ENCODE measurements at regions not wholly inside any gene's neighbourhood (a gene's known extent, or its start where the extent isn't known, plus 50 kb on each side); places are given as distances from the start of the nearest gene placed in this dataset.

DNA sequence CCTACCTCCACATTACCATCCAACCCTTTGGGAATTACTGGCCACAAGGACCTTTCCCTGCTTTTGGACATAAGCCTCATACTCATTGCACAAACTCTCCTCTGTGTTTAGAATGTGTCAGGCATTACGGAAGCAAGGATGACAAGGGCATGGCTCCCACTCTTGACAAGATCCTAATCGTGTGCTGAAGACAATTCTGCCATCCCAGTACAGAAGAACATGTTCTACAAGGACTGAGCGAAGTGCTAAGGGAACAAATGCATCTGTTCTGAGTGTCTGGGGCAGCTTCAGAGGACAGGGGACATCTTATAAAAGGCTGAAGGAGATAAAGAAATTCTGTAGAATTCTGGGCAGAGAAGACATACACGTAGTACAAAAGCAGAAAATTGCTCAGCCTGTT lies 378.5 kb upstream of the CAMK1G start:
- H2AFZ ChIP-seq (ENCODE audit: low read length) = no peak overlapping the region
- H3K9ac ChIP-seq (ENCODE audit: low read depth, low read length, poor library complexity, severe bottlenecking) = no peak overlapping the region
- H3K4me3 ChIP-seq (ENCODE audit: low read length, poor library complexity, severe bottlenecking) = no peak overlapping the region
- H3F3A ChIP-seq (ENCODE audit: low read depth) = no peaks in the 10 kb centered on the region
- H4K20me1 ChIP-seq (ENCODE audit: insufficient read depth, low read length, poor library complexity, severe bottlenecking) = no peaks in the 10 kb centered on the region
- H3K36me3 ChIP-seq (ENCODE audit: insufficient read depth, low read length) = no peaks in the 10 kb centered on the region
- H3K4me1 ChIP-seq (ENCODE audit: insufficient read depth, low read length, poor library complexity, severe bottlenecking) = no peaks in the 10 kb centered on the region
- H3K27me3 ChIP-seq (ENCODE audit: insufficient read depth, low read length, poor library complexity, severe bottlenecking) = no peaks in the 10 kb centered on the region
- H3K4me2 ChIP-seq (ENCODE audit: low read depth, low read length, poor library complexity, severe bottlenecking) = no peak overlapping the region
- no peaks in the 10 kb centered on the region for H3K9me2 ChIP-seq (replicated peaks; ENCODE audit: low read depth, low read length)
- no peaks in the 10 kb centered on the region for H3K9me3 ChIP-seq (ENCODE audit: insufficient read depth, low read depth, low read length)
- TF ChIP-seq, protein P1, sequence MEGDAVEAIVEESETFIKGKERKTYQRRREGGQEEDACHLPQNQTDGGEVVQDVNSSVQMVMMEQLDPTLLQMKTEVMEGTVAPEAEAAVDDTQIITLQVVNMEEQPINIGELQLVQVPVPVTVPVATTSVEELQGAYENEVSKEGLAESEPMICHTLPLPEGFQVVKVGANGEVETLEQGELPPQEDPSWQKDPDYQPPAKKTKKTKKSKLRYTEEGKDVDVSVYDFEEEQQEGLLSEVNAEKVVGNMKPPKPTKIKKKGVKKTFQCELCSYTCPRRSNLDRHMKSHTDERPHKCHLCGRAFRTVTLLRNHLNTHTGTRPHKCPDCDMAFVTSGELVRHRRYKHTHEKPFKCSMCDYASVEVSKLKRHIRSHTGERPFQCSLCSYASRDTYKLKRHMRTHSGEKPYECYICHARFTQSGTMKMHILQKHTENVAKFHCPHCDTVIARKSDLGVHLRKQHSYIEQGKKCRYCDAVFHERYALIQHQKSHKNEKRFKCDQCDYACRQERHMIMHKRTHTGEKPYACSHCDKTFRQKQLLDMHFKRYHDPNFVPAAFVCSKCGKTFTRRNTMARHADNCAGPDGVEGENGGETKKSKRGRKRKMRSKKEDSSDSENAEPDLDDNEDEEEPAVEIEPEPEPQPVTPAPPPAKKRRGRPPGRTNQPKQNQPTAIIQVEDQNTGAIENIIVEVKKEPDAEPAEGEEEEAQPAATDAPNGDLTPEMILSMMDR (conservative IDR thresholded peaks at IDR 0.05; ENCODE audit: low read length) = no peak
- TF ChIP-seq EZH2phosphoT487 (IDR thresholded peaks at IDR 0.05; ENCODE audit: borderline replicate concordance) = no peak
- H3K79me2 ChIP-seq (ENCODE audit: insufficient read depth, low read length) = no peaks in the 10 kb centered on the region

DNA sequence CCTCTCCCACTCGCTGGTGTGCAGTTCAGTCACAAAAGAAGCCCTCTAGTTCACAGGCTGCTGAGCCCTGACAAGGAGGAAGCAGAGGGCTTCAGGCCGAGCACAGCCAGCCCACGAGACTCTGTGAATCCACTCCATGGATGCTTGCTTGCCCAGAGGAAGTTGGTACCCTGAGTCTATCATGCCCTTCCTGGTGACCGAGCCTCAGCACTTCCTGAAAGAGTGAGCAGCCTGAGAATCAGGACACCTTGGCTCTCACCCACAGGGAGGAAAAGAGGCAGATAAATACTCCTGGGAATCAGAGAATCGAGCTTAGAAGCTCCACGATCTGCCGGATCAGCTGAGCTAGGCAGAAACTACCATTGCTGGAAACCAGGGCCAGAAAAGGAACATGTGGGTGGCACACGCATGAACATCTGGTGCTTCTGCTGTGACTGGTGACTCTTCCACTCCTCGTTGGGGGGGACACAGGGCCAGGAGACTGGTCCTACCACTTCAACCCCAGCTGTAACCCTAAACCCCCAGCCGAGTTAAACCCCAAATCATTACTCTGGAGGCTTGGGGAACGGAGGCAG lies 376.3 kb upstream of the CAMK1G start:
- Histone ChIP-seq H3K79me2 (ENCODE audit: insufficient read depth, low read length) (no peaks in the 10 kb centered on the region), H3K9ac (ENCODE audit: low read depth, low read length, poor library complexity, severe bottlenecking) (no peak overlapping the region), H3K4me1 (ENCODE audit: insufficient read depth, low read length, poor library complexity, severe bottlenecking) (no peaks in the 10 kb centered on the region), H3K36me3 (ENCODE audit: insufficient read depth, low read length) (no peaks in the 10 kb centered on the region), H4K20me1 (ENCODE audit: insufficient read depth, low read length, poor library complexity, severe bottlenecking) (no peaks in the 10 kb centered on the region), H3K4me3 (ENCODE audit: low read length, poor library complexity, severe bottlenecking) (no peak overlapping the region), H3K27me3 (ENCODE audit: insufficient read depth, low read length, poor library complexity, severe bottlenecking) (no peaks in the 10 kb centered on the region), H2AFZ (ENCODE audit: low read length) (peak overlapping the region; percentile 33; the same call in 1 of the 2 replicates), H3K9me2 (replicated peaks; ENCODE audit: low read depth, low read length) (no peaks in the 10 kb centered on the region), H3K4me2 (ENCODE audit: low read depth, low read length, poor library complexity, severe bottlenecking) (no peak overlapping the region), H3F3A (ENCODE audit: low read depth) (no peaks in the 10 kb centered on the region), H3K9me3 (ENCODE audit: insufficient read depth, low read depth, low read length) (no peaks in the 10 kb centered on the region)
- TF ChIP-seq EZH2phosphoT487 (IDR thresholded peaks at IDR 0.05; ENCODE audit: borderline replicate concordance) = no peak
- TF ChIP-seq, protein P1 (conservative IDR thresholded peaks at IDR 0.05; ENCODE audit: low read length) = no peak

DNA sequence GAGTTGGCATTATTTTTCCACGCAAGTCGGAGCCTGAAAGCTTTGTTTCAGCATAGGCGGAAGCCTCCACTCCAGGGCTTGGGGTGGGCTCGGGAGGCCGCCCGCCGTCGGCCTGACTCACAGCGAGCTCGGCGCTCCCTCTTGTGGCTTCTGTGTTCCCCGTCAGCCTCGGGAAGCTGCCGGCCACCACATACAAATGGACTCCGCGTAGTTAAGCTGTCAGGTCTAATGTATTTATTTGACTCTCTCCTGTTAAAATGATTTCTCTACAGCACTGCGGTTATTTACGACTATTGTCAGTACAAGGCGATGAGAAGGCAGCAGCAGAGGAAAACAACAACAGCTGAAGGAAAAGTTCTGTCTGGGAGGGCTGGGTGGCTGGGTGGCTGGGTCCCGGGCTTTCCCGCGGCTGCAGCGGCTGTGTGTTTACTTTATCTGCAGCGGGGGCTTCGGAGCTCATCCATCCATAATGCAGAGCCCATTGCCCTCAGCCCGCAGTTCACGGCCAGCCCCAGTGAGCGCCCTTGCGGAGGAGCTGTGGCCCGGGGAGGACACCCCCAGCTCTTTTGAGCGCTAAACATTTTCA lies 375.7 kb upstream of the CAMK1G start:
- Histone ChIP-seq H3K9ac (ENCODE audit: low read depth, low read length, poor library complexity, severe bottlenecking) (no peak overlapping the region), H3K4me3 (ENCODE audit: low read length, poor library complexity, severe bottlenecking) (no peak overlapping the region), H3K4me1 (ENCODE audit: insufficient read depth, low read length, poor library complexity, severe bottlenecking) (no peaks in the 10 kb centered on the region), H3K9me2 (replicated peaks; ENCODE audit: low read depth, low read length) (no peaks in the 10 kb centered on the region), H3K27me3 (ENCODE audit: insufficient read depth, low read length, poor library complexity, severe bottlenecking) (no peaks in the 10 kb centered on the region), H3K79me2 (ENCODE audit: insufficient read depth, low read length) (no peaks in the 10 kb centered on the region), H3K36me3 (ENCODE audit: insufficient read depth, low read length) (no peaks in the 10 kb centered on the region), H3K9me3 (ENCODE audit: insufficient read depth, low read depth, low read length) (no peaks in the 10 kb centered on the region), H3F3A (ENCODE audit: low read depth) (no peaks in the 10 kb centered on the region), H4K20me1 (ENCODE audit: insufficient read depth, low read length, poor library complexity, severe bottlenecking) (no peaks in the 10 kb centered on the region), H2AFZ (ENCODE audit: low read length) (peak overlapping the region; percentile 33; the same call in 1 of the 2 replicates), H3K4me2 (ENCODE audit: low read depth, low read length, poor library complexity, severe bottlenecking) (no peak overlapping the region)
- TF ChIP-seq EZH2phosphoT487 (IDR thresholded peaks at IDR 0.05; ENCODE audit: borderline replicate concordance) = no peak
- TF ChIP-seq, protein P1 (conservative IDR thresholded peaks at IDR 0.05; ENCODE audit: low read length) = peak; percentile 36

Measured in Loucy (cell line).